Sigmoid colon (tissue), 6 donors: ENCODE measurements at regions not wholly inside any gene's neighbourhood (a gene's known extent, or its start where the extent isn't known, plus 50 kb on each side); places are given as distances from the start of the nearest gene placed in this dataset.
"Not testable (repeated sequence)": the region's sequence is repeated elsewhere in the genome, so short reads cannot be mapped to it uniquely, and the experiment has no call there.

Source experiments
- DNase-seq: peaks from one replicate; pipeline ENCODE4 v3.0.0-alpha.2; 2019
- H3K27ac ChIP-seq, 4 donors: fragments of 200-600 bp; sonication (generic); one replicate each; pipeline ENCODE4 v1.5.1; 2016 to 2019; ENCODE audit warnings: mild to moderate bottlenecking in 1 of 4
- H3K27me3 ChIP-seq, 3 donors: fragments of 200-600 bp; sonication (generic); one replicate each; pipeline ENCODE4 v1.5.1; 2019; ENCODE audit warnings: mild to moderate bottlenecking in 1 of 3
- H3K36me3 ChIP-seq, 4 donors: fragments of 200-600 bp; sonication (generic); one replicate each; pipeline ENCODE4 v1.5.1; 2016 to 2019
- H3K4me1 ChIP-seq, 4 donors: fragments of 200-600 bp; sonication (generic); one replicate each; pipeline ENCODE4 v1.5.1; 2017 to 2019
- H3K4me3 ChIP-seq, 4 donors: fragments of 200-600 bp; sonication (generic); one replicate each; pipeline ENCODE4 v1.5.1; 2017 to 2019; ENCODE audit warnings: mild to moderate bottlenecking in 2 of 4, moderate library complexity in 1 of 4
- H3K9me3 ChIP-seq, 4 donors: fragments of 200-600 bp in 3 of 4; sonication (generic) in 3 of 4; one replicate each; pipeline versions ENCODE4 v1.5.1 to v1.6.1; 2013 to 2019
- EP300 ChIP-seq, 4 donors: sonication (generic); formaldehyde crosslinking; IDR thresholded peaks; one replicate each; pipeline ENCODE4 v1.6.1; 2017; ENCODE audit warnings: antibody characterized with exemption in 4 of 4
- POLR2A ChIP-seq, 2 donors: fragments of 450-650 bp; IDR thresholded peaks; one replicate each; pipeline ENCODE4 v1.6.1; 2016; ENCODE audit warnings: antibody characterized with exemption in 2 of 2, mild to moderate bottlenecking in 2 of 2, moderate library complexity in 2 of 2
- POLR2AphosphoS5 ChIP-seq, 4 donors: sonication (generic); formaldehyde crosslinking; IDR thresholded peaks; one replicate each; pipeline ENCODE4 v1.6.1; 2017; ENCODE audit warnings: antibody characterized with exemption in 4 of 4
- WGBS, 2 donors: extraction: QIAGEN DNeasy Blood & Tissue Kit; methylation state at CpG; one replicate each; pipeline ENCODE4 v1.1.7; 2013; 5-methylcytosine and 5-hydroxymethylcytosine counted together
- intact Hi-C: fragments of 100-400 bp; cut with DNase I; formaldehyde crosslinking; loops from one replicate; pipeline ENCODE4 v1.15.1; 2023
- TF ChIP-seq, protein P1 (sequence below), 4 experiments: fragments of 450-650 bp in 3 of 4; fragments of 200-600 bp in 1 of 4; IDR thresholded peaks; one replicate each; pipeline ENCODE4 v1.5.1; 2016 to 2019; ENCODE audit warnings: antibody characterized with exemption in 4 of 4, mild to moderate bottlenecking in 3 of 4, moderate library complexity in 2 of 4
- donor health status: healthy with polysubstance abuse.
- donor health status: healthy.

DNA sequence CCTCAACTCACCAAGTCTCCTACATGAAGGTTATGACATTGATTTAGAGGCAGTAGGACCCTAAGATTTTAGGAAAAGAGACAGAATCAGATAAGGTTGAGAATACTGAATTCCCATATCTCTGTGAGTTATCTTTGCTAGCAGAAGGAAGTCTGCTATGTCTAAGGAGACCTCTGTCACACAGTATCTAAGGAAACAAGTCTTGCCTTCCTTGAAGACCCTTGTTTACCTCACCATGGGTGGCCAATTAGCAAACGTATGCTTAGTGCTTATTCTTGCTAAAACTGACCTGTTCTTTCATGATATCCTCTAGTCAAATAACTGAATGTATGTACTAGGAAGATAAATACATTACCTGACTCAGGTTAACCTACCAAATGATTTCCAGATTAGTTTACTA lies 855.4 kb upstream of the SLITRK1 start:
- H3K4me1 ChIP-seq = no peaks in the 10 kb centered on the region
- TF ChIP-seq POLR2AphosphoS5 (IDR thresholded peaks at IDR 0.05) (no peak), POLR2A (IDR thresholded peaks at IDR 0.05) (no peak)
- H3K36me3 ChIP-seq = no peaks in the 10 kb centered on the region
- 43 to 51% methylated on average over 1 of the region's 1 CpG for WGBS, 2 donors
- intact Hi-C loops = no loop called here
- no peak overlapping the region for H3K27ac ChIP-seq
- no peak overlapping the region for H3K4me3 ChIP-seq
- H3K9me3 ChIP-seq = no peaks in the 10 kb centered on the region
- H3K27me3 ChIP-seq = no peaks in the 10 kb centered on the region
- DNase-seq = no peak

DNA sequence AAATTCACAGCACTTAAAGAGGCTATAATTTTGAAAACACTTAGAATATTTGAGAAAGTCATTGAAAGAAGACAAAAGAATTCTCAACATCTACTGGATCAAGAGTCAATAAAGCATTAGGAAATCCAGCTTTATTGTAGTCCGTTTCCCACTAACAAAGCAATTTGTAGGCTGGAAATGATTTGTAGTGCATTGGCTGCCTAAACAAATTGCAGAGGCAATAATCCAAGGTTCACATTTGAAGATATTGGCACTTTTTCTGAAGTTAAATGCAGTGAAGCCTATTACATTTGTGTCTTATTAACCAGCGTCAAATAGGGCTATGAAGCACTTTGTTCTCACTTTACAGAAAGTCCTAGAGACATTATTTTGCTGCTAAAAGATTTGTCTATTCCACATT lies 848.1 kb upstream of the SLITRK1 start:
- H3K4me1 ChIP-seq = no peaks in the 10 kb centered on the region
- H3K27me3 ChIP-seq = no peaks in the 10 kb centered on the region
- 11 to 59% methylated on average over 2 of the region's 2 CpGs for WGBS, 2 donors
- no peak overlapping the region for H3K4me3 ChIP-seq
- H3K27ac ChIP-seq = no peak overlapping the region
- intact Hi-C loops = no loop called here
- no peak for TF ChIP-seq POLR2AphosphoS5 (IDR thresholded peaks at IDR 0.05)
- no peak for DNase-seq
- no peaks in the 10 kb centered on the region for H3K36me3 ChIP-seq
- no peaks in the 10 kb centered on the region for H3K9me3 ChIP-seq

DNA sequence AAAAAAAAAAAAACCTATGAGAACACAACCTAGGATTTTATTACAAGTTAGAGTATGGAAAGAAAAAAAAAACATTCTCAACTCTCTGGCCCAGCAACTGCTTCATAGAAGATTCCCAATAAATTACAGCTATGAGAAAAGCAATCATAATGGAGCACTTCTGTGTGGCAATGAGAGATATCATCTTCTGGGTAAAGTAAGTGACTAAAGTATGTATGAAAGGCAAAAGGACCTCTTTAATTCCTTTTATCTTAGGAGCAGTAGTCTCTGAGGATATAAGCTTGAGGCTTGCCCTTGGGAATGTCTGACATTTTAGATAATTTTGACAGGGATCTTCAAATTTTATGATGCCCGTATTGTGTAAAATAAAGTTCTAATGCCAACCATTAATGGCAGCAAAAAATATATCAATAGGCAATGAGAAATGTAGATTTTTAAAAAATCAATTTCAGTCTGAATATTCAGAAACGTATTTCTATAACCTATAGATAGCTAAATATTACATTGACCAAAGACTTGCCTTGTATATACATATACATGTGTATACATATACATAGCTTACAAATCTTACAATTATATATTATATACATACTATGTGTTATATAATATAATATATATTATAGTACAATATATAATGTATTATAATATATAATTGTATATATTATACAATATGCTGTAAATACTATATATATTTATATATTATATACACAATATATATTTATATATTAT lies 823.9 kb upstream of the SLITRK1 start:
- H3K4me3 ChIP-seq = no peak overlapping the region
- 80 to 92% methylated on average over 2 of the region's 2 CpGs for WGBS, 2 donors
- intact Hi-C loops = no loop called here
- no peaks in the 10 kb centered on the region for H3K27me3 ChIP-seq
- H3K36me3 ChIP-seq = no peaks in the 10 kb centered on the region
- no peak for DNase-seq
- no peaks in the 10 kb centered on the region for H3K9me3 ChIP-seq
- TF ChIP-seq POLR2AphosphoS5 (IDR thresholded peaks at IDR 0.05) (no peak), EP300 (IDR thresholded peaks at IDR 0.05) (no peak), POLR2A (IDR thresholded peaks at IDR 0.05) (no peak)
- TF ChIP-seq, protein P1, sequence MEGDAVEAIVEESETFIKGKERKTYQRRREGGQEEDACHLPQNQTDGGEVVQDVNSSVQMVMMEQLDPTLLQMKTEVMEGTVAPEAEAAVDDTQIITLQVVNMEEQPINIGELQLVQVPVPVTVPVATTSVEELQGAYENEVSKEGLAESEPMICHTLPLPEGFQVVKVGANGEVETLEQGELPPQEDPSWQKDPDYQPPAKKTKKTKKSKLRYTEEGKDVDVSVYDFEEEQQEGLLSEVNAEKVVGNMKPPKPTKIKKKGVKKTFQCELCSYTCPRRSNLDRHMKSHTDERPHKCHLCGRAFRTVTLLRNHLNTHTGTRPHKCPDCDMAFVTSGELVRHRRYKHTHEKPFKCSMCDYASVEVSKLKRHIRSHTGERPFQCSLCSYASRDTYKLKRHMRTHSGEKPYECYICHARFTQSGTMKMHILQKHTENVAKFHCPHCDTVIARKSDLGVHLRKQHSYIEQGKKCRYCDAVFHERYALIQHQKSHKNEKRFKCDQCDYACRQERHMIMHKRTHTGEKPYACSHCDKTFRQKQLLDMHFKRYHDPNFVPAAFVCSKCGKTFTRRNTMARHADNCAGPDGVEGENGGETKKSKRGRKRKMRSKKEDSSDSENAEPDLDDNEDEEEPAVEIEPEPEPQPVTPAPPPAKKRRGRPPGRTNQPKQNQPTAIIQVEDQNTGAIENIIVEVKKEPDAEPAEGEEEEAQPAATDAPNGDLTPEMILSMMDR (IDR thresholded peaks at IDR 0.05) = no peak
- H3K27ac ChIP-seq = no peak overlapping the region
- no peaks in the 10 kb centered on the region for H3K4me1 ChIP-seq

DNA sequence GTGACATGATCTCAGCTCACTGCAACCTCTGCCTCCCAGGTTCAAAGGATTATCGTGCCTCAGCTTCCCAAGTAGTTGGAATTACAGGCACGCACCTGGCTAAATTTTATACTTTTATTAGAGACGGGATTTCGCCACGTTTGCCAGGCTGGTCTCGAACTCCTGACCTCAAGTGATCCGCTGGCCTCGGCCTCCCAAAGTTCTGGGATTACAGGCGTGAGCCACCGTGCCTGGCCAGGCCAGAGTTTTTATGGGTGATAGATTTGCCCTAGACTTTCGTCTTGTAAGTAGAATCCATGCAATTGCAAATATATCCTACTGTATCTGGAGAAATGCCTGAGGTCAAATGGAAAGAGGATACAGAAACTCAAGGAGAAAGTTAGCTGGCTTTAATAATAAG lies 819.9 kb upstream of the SLITRK1 start:
- no peak overlapping the region for H3K4me3 ChIP-seq
- DNase-seq = no peak
- H3K27ac ChIP-seq = no peak overlapping the region
- no peaks in the 10 kb centered on the region for H3K9me3 ChIP-seq
- H3K36me3 ChIP-seq = no peaks in the 10 kb centered on the region
- no peaks in the 10 kb centered on the region for H3K4me1 ChIP-seq
- H3K27me3 ChIP-seq = no peaks in the 10 kb centered on the region
- 92 to 93% methylated on average over 11 of the region's 11 CpGs for WGBS, 2 donors
- intact Hi-C loops = no loop called here
- TF ChIP-seq EP300 (IDR thresholded peaks at IDR 0.05) (no peak), POLR2A (IDR thresholded peaks at IDR 0.05) (no peak), POLR2AphosphoS5 (IDR thresholded peaks at IDR 0.05) (no peak)
- TF ChIP-seq, protein P1 (IDR thresholded peaks at IDR 0.05) = no peak

DNA sequence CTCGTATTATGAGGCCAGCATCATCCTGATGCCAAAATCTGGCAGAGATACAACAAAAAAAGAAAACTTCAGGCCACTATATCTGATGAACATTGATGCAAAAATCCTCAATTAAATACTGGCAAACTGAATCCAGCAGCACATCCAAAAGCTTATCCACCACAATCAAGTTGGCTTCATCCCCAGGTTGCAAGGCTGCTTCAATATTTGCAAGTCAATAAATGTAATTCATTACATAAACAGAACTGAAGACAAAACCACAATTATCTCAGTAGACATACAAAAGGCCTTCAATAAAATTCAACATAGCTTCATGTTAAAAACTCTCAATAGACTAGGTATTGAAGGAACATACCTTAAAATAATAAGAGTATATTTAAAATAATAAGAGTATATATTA lies 815.3 kb upstream of the SLITRK1 start:
- H3K9me3 ChIP-seq, intact Hi-C loops: not testable (repeated sequence)
- 25 to 58% methylated on average over 1 of the region's 1 CpG for WGBS, 2 donors

DNA sequence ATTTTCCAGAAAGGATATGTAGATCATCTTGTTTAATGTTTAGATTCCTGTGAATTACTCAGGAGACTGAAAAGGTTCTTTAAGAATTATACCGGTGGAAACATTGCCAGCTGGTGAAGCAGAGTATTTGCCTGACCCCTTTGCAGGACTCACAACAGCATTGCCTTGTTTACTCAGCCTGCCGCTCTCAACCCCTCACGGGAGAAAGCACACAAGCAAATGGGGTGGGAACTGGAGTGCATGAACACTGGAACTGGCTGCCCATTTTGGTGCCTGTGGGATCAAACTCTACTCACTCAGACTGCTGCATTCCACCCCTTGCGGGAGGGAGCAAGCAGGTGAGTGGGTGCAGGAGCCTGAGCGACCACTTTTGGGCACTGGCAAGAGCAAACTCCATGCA lies 804.7 kb upstream of the SLITRK1 start:
- Histone ChIP-seq H3K27ac (no peak overlapping the region), H3K4me1 (peaks cover 0 to 4% (median 0%) of the 10 kb centered on the region in 4 donors), H3K4me3 (no peak overlapping the region), H3K9me3 (no peaks in the 10 kb centered on the region), H3K27me3 (no peaks in the 10 kb centered on the region), H3K36me3 (no peaks in the 10 kb centered on the region)
- 79 to 86% methylated on average over 5 of the region's 5 CpGs for WGBS, 2 donors
- DNase-seq = no peak
- intact Hi-C loops = no loop called here
- TF ChIP-seq, protein P1 (IDR thresholded peaks at IDR 0.05) = no peak
- TF ChIP-seq POLR2AphosphoS5 (IDR thresholded peaks at IDR 0.05) = no peak
- TF ChIP-seq EP300 (IDR thresholded peaks at IDR 0.05) = no peak
- no peak for TF ChIP-seq POLR2A (IDR thresholded peaks at IDR 0.05)

More for the DNA sequence above, 815.3 kb upstream of the SLITRK1 start:
- H3K27ac ChIP-seq, H3K4me1 ChIP-seq, H3K27me3 ChIP-seq, H3K36me3 ChIP-seq, DNase-seq, H3K4me3 ChIP-seq: not testable (repeated sequence)
